GM21717 (cell line): ENCODE measurements at regions not wholly inside any gene's neighbourhood (a gene's known extent, or its start where the extent isn't known, plus 50 kb on each side); places are given as distances from the start of the nearest gene placed in this dataset.

Experiments
- ATAC-seq: cut with Tn5 transposase; IDR thresholded peaks from one replicate; pipeline ENCODE4 v1.9.1; 2021; ENCODE audit warnings: mild to moderate bottlenecking, moderate library complexity; ENCODE audit not compliant: unreplicated experiment

- ATAC-seq: no peak
Observed at GRCh38 chr2:157179324-157180105, 78.0 kb upstream of the GALNT5 start.

- no peak for ATAC-seq
Observed at GRCh38 chr2:157180359-157180758, 77.1 kb upstream of the GALNT5 start.

GRCh38 chr2:157181234-157181633 is 76.3 kb upstream of the GALNT5 start:
- ATAC-seq: no peak

DNA sequence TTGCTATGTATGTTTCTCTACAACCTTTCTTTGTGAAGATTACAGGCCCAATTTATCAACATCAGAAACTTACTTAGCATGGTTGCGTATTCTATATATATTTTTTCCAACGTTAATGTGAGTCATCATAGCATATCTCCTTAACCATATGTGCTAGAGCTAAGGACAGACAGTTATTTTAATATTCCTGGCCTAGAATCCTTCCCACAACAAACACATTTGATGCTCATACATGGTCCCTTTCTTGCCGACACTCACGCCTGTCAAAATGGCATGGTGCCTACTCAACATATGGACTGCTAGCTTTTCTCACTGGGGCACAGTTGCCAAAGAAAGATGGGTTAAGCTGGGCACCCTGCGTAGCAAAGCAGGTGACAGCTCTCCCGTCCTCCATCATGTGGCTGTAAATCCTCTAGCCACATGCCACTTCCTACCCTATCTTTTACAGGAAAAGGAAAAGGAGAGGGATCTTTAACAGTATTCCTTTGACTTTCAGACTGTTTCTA is 75.2 kb upstream of the GALNT5 start:
- ATAC-seq: no peak

DNA sequence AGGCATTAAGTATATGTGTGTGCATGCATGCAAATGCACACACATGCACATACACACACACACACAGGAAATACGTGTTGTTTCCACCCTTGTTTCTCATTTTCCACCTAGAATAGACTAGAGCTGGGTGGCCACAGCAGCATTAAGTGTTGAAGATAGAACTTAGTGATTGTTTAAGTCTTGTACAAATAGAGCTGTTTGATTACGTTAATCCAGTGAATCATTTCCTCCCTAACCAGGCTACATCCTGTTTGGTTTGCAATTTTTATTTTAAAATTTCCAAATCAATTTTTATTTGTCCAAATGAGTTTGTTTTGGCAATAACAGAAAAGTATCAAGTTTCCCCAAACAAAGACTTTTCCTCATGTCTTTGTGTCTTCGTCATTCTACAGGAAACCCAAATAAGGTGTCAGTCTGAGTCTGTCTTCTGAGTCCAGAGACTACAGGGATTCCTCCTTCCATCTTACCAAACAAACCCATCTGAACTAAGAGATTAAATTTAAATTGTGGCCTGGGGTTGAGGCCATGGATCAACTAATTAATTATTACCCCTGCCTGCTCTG is 74.6 kb upstream of the GALNT5 start:
- no peak for ATAC-seq

DNA sequence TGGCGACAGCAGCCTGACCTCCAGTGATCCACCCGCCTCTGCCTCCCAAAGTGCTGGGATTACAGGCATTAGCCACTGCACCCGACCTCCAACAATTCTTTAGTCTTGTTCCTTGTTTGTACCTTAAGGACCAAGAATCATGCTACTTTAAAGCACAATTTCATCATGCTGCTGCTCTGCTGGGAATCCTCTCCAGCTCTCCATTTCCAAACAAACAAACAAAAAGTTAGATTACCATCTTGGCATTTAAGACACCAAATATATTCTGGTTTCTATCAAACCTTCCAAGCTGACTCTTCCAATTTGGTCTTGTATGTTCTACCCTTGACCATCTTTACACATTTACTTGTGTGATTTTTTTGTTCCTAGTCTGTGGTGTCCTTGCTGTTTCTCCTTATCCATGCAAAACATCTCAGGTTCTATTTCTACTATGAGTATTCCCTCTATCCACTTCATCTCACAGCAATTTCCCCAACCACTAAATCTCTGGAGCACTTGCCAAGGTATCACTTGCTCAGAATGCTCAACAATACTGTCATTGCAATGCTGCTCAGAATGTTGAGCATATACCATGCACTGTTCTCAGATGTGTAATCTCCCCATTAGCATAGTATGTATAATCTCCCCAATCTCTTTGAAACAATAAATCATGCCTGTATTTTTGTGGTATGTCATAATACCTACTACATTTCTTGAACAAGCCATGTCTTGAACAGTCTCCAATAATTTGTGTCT is 73.2 kb upstream of the GALNT5 start:
- no peak for ATAC-seq

GRCh38 chr2:157185476-157186227 is 71.9 kb upstream of the GALNT5 start:
- no peak for ATAC-seq

DNA sequence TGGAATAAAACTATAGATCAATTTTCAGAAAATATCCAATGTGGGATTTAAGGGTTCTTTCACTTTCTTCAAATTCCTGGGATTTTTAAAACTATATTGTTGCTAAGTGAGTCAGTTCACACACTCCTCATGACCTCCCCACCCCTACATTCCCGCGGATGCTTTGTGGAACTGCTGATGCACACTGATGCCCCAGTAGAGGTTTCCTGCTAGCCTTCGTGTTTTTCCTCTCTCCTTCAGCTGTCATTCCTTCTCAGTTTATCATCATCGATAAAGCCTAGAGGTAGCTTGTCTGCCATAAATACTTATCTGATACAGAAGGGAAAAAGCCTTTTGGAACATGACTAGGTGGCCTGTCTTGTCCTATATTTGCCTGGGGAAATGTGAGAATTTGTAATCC is 67.4 kb upstream of the GALNT5 start:
- no peak for ATAC-seq

DNA sequence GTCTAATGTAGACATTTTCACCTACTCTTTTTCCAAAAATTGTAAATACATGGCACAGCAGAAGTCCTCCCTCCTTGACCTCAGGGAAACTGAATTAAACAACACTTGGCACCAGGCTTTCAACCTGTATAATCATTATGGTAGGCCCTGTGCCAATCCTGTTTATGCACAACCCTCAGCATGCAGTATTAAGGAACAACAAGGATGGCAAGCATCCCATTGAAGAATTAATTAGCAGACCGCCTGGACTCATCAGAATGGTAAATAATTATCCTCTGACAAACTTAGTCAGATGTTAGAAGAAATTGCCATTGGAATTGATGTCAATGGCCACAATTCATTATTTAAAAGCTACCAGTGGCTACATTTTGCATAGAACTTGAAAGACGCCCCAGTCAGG is 66.3 kb upstream of the GALNT5 start:
- no peak for ATAC-seq

DNA sequence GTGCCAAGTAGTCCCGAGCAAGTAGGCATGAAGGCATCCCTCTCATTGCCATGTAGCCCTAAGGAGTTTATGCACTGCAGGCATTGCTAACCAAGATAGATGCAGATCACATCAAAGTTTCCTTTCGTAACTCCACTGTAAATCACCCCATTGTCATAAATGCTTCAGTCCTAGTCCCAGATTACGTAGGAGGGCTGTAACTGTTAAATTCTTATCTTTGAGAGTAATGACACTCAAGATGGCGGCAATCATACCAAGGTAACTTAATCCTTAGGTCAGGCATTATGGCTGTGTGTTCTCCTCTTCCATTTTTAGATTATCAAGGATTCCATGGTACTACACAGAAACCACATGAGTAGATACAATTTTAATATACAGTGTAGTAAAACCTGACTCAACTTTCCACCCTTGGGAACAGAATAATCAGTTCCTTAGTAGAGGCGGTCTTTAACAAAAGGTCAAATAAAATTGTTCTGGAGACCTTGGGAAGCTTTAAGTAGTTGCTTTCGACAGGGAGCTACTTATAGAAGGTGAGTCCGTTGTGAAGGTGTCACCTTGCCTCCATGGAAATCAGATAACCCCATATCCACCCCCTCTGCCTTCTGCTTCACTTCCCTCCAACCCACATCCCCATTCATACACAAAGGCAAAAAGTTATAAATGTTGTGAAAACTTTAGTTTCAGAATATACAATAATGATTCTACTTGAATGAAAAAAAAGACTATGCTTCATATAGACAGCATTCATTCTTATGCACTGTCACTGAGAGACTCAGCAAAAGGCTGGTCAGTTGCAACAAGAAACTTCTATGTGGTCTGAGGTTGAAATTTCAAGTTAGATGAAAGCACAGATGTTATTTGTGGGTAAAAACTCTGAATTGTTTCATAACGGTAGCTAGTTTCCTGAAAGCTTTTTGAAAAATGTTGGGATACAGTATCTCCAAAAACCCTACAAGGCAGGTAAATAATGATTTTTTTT is 64.8 kb upstream of the GALNT5 start:
- ATAC-seq: peak; percentile 94

DNA sequence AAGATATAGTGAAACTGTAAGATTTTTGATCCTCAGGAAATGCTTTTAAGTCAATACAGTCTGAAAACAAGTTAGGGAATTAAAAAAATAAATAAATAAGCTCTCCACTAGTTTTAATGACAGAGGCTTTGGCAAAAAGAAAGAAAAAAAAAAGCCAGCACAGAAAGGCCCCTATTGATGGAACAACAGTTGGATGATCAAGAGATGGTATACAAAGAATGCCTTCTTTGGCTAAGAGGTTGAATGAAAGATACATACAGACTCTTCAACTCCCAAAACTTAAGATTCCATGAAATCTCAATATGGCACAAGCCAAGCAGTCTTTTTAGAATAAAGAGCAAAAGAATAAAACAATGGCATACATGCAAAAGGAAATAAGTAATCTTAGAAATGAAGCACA is 64.0 kb upstream of the GALNT5 start:
- ATAC-seq: no peak

DNA sequence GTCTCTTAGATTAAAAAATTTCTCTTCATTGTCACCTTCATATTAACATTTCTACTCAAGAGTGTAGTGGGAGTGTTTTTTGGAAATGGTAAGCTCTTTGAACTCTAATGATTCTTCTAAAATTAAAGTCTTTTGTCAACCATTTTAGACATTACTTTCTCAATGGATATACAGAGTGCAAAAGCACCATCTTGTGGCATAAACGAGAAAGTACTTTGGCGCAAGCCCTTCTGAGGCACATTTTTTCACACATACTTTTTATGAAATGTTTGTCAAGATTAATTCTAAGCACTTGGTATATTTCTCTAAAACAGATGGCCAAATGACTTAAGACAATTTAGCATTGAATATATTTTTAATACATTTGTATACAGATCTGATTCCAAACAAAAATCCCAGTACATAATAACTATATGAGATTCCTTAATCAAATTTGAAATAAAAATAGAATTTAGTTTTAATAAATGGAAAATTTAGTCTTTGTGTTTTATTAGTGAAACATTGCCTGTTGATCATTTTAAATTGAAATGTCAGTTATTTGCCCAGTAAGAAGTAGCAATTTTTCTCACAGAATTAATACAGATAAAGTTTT is 63.3 kb upstream of the GALNT5 start:
- peak; percentile 54 for ATAC-seq

DNA sequence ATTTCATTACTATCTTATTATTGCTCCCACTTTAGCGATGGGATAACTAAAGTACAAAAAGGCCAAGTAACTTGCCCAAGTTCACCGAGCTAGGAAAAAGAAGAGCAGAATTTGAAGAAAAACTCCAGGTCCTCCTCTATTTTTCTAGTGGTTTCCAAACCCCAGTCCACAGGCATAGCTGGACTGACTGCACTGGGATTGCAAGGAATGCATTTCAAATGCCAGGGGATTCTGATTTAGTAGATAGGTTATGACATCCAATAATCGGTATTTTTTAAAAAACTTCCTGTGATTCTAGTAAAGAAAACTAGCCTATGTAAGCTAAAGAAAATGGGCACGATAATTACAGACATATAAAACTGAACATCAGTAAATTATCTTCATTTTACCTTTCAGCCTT is 62.7 kb upstream of the GALNT5 start:
- ATAC-seq: no peak

DNA sequence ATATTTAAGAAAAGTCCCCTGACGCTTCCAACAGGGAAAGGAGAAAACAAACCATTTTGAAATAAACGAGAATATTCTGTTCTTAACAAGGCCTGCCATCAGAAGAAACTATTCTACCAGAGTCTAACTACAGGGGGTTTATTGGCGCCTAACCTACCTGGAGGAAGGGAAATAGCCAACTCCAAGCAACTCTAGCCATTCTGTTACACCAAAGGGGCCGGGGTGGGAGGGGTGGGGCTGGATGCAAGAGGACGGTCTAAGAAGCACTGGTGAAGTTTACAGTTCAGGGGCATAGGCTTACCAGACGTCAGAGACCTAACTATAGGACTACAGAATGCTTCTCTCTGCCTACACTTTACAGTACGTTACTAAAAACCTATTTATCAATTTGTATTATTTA is 60.5 kb upstream of the GALNT5 start:
- no peak for ATAC-seq

DNA sequence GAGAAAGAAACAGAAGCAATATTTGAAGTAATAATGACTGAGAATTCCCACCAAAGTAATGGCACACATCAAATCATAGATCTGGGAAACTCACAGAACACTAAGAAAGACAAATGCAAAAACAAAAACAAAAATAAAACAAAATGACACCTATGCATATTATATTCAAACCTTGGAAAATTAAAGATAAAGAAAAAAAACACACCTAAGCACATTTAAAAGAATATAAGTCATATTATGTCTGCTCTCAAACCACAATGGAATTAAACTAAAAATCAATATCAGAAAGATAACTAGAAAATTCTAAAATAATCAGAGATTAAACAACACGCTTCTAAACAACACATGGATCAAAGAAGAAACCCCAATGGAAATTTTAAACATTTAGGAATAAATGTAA is 59.7 kb upstream of the GALNT5 start:
- ATAC-seq: no peak

GRCh38 chr2:157203651-157204050 is 53.9 kb upstream of the GALNT5 start:
- no peak for ATAC-seq

GRCh38 chr2:157204401-157204800 is 53.1 kb upstream of the GALNT5 start:
- no peak for ATAC-seq

DNA sequence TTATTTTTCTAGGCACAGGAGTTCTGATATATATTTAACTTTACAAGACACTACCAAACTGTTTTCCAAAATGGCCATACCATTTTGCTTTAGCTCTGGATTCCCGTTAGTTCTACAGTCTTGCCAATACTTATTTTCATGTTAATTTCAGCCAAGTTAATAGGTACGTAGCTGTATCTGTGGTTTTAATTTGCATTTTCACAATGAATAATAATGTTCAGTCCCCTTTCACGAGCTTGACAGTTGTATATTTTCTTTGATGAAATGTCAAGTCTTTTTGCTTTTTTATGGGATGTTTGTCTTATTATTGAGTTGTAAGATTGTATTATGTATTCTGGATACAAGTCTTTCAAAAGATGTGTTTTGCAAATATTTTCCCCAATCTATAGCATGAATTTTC is 50.6 kb upstream of the GALNT5 start:
- no peak for ATAC-seq
